GM12873 (cell line): ENCODE measurements at regions not wholly inside any gene's neighbourhood (a gene's known extent, or its start where the extent isn't known, plus 50 kb on each side); places are given as distances from the start of the nearest gene placed in this dataset.

Experiments used
- CTCF ChIP-seq: IDR thresholded peaks from 2 replicates; pipeline ENCODE4 v1.5.1; 2012; ENCODE audit warnings: low read depth, mild to moderate bottlenecking, moderate library complexity, low read length, control low read depth; ENCODE audit not compliant: insufficient read depth; ENCODE audit errors: missing control alignments

- TF ChIP-seq CTCF: no peak
Measured at GRCh38 chr6:81890846-81891245, 138.4 kb upstream of the TENT5A start.

GRCh38 chr6:81889377-81890053 lies 137.0 kb upstream of the TENT5A start:
- no peak for TF ChIP-seq CTCF

GRCh38 chr6:81886157-81886556 lies 133.7 kb upstream of the TENT5A start:
- no peak for TF ChIP-seq CTCF

GRCh38 chr6:81881660-81882059 lies 129.2 kb upstream of the TENT5A start:
- TF ChIP-seq CTCF: no peak

- no peak for TF ChIP-seq CTCF
Measured at GRCh38 chr6:81878479-81878878, 126.0 kb upstream of the TENT5A start.

- TF ChIP-seq CTCF: no peak
Measured at GRCh38 chr6:81876971-81877370, 124.5 kb upstream of the TENT5A start.

GRCh38 chr6:81875782-81876293 lies 123.4 kb upstream of the TENT5A start:
- no peak for TF ChIP-seq CTCF
